ENCODE measurements at regions not wholly inside any gene's neighbourhood (a gene's known extent, or its start where the extent isn't known, plus 50 kb on each side); places are given as distances from the start of the nearest gene placed in this dataset.

- Histone ChIP-seq H3K36me3 (no peaks in the 10 kb centered on the region), H3K4me3 (no peak overlapping the region), H3K27me3 (no peaks in the 10 kb centered on the region), H3K9me3 (no peaks in the 10 kb centered on the region), H3K4me1 (no peaks in the 10 kb centered on the region), H3K27ac (no peak overlapping the region)
- in situ Hi-C loops (cut with MboI; ENCODE audit: low sequenced_read_pairs in 4 of 4) (no loop called here), intact Hi-C loops (cut with DNase I; ENCODE audit: low total_unique reads) (no loop called here)
- no peak for ATAC-seq
- no peak for DNase-seq
- TF ChIP-seq POLR2A (IDR thresholded peaks at IDR 0.05) (no peak), CTCF (IDR thresholded peaks at IDR 0.05 in 4 of 5, conservative IDR thresholded peaks at IDR 0.05 in 1 of 5) (no peak)
Measured at GRCh38 chr3:164340273-164340672, 738.0 kb downstream of the SI start.

- no peak for TF ChIP-seq POLR2A (IDR thresholded peaks at IDR 0.05)
- TF ChIP-seq CTCF (IDR thresholded peaks at IDR 0.05 in 4 of 5, conservative IDR thresholded peaks at IDR 0.05 in 1 of 5) = no peak
- in situ Hi-C loops (cut with MboI; ENCODE audit: low sequenced_read_pairs in 4 of 4) (no loop called here), intact Hi-C loops (cut with DNase I; ENCODE audit: low total_unique reads) (no loop called here)
- DNase-seq (no peak), ATAC-seq (no peak)
- no peak overlapping the region for H3K4me3 ChIP-seq
- no peak overlapping the region for H3K27ac ChIP-seq
- H3K9me3 ChIP-seq = no peaks in the 10 kb centered on the region
- no peaks in the 10 kb centered on the region for H3K36me3 ChIP-seq
- no peaks in the 10 kb centered on the region for H3K27me3 ChIP-seq
- H3K4me1 ChIP-seq = no peaks in the 10 kb centered on the region
Measured at GRCh38 chr3:164332831-164333802, 745.2 kb downstream of the SI start.

GRCh38 chr3:164326714-164327113 lies 751.6 kb downstream of the SI start:
- DNase-seq (no peak), ATAC-seq (no peak)
- no peaks in the 10 kb centered on the region for H3K36me3 ChIP-seq
- H3K27ac ChIP-seq = no peak overlapping the region
- H3K4me3 ChIP-seq = no peak overlapping the region
- no peaks in the 10 kb centered on the region for H3K4me1 ChIP-seq
- TF ChIP-seq POLR2A (IDR thresholded peaks at IDR 0.05) (no peak), CTCF (IDR thresholded peaks at IDR 0.05 in 4 of 5, conservative IDR thresholded peaks at IDR 0.05 in 1 of 5) (no peak)
- intact Hi-C loops (cut with DNase I; ENCODE audit: low total_unique reads) = no loop called here
- no peaks in the 10 kb centered on the region for H3K9me3 ChIP-seq
- no peaks in the 10 kb centered on the region for H3K27me3 ChIP-seq
- in situ Hi-C loops (cut with MboI; ENCODE audit: low sequenced_read_pairs in 4 of 4) = no loop called here

GRCh38 chr3:164320962-164321361 lies 757.3 kb downstream of the SI start:
- Histone ChIP-seq H3K36me3 (no peaks in the 10 kb centered on the region), H3K4me3 (no peak overlapping the region), H3K27me3 (no peaks in the 10 kb centered on the region), H3K4me1 (no peaks in the 10 kb centered on the region), H3K9me3 (no peaks in the 10 kb centered on the region), H3K27ac (no peak overlapping the region)
- ATAC-seq (no peak), DNase-seq (no peak)
- in situ Hi-C loops (cut with MboI; ENCODE audit: low sequenced_read_pairs in 4 of 4) (no loop called here), intact Hi-C loops (cut with DNase I; ENCODE audit: low total_unique reads) (no loop called here)
- no peak for TF ChIP-seq POLR2A (IDR thresholded peaks at IDR 0.05)
- TF ChIP-seq CTCF (IDR thresholded peaks at IDR 0.05 in 4 of 5, conservative IDR thresholded peaks at IDR 0.05 in 1 of 5) = no peak

Data from gastrocnemius medialis (tissue), 4 donors.